Right ventricle myocardium inferior (tissue), 1 donor: ENCODE measurements at regions not wholly inside any gene's neighbourhood (a gene's known extent, or its start where the extent isn't known, plus 50 kb on each side); places are given as distances from the start of the nearest gene placed in this dataset.
"Not testable (repeated sequence)": the region's sequence is repeated elsewhere in the genome, so short reads cannot be mapped to it uniquely, and the experiment has no call there.

ENCODE experiments used
- ATAC-seq: fragments of 200-7000 bp; cut with Tn5 transposase; one replicate; pipeline ENCODE4 v1.9.1; 2020; ENCODE audit warnings: mild to moderate bottlenecking, moderate library complexity
- DNase-seq: peaks from one replicate; pipeline ENCODE4 v3.0.0; 2021; ENCODE audit errors: missing footprints
- intact Hi-C: fragments of 100-400 bp; cut with DNase I; formaldehyde crosslinking; loops from one replicate; pipeline ENCODE4 v1.11.0; 2022
- donor health status: DM: no; HTN: yes; CAD: no; lungs with severe emphysema.

GRCh38 chr13:83197316-83197715, 685.0 kb downstream of the SLITRK1 start:
- ATAC-seq: no peak
- no peak for DNase-seq
- intact Hi-C loops: no loop called here

GRCh38 chr13:83190020-83190419, 692.3 kb downstream of the SLITRK1 start:
- intact Hi-C loops: no loop called here
- ATAC-seq: no peak
- DNase-seq: no peak

- ATAC-seq (no peak), DNase-seq (no peak)
- intact Hi-C loops: no loop called here
These were observed 697.5 kb downstream of the SLITRK1 start for GRCh38 chr13:83184819-83185218.

- intact Hi-C loops: no loop called here
- DNase-seq (no peak), ATAC-seq (no peak)
These were observed 698.2 kb downstream of the SLITRK1 start for GRCh38 chr13:83184150-83184475.

GRCh38 chr13:83183439-83184149, 698.7 kb downstream of the SLITRK1 start:
- ATAC-seq (no peak), DNase-seq (no peak)
- intact Hi-C loops: no loop called here

- intact Hi-C loops: no loop called here
- DNase-seq (no peak), ATAC-seq (no peak)
These were observed 699.4 kb downstream of the SLITRK1 start for GRCh38 chr13:83182845-83183244.

- no peak for DNase-seq
- intact Hi-C loops: no loop called here
- no peak for ATAC-seq
These were observed 704.3 kb downstream of the SLITRK1 start for GRCh38 chr13:83178008-83178407.

GRCh38 chr13:83168590-83168989, 713.7 kb downstream of the SLITRK1 start:
- ATAC-seq: no peak
- no peak for DNase-seq
- intact Hi-C loops: no loop called here

GRCh38 chr13:83167203-83167602, 715.1 kb downstream of the SLITRK1 start:
- ATAC-seq (no peak), DNase-seq (no peak)
- intact Hi-C loops: no loop called here

- intact Hi-C loops: no loop called here
- no peak for DNase-seq
- no peak for ATAC-seq
These were observed 715.7 kb downstream of the SLITRK1 start for GRCh38 chr13:83166550-83166949.

- intact Hi-C loops: no loop called here
- DNase-seq: no peak
- ATAC-seq: no peak
These were observed 719.8 kb downstream of the SLITRK1 start for GRCh38 chr13:83162493-83162892.

GRCh38 chr13:83153848-83154247, 728.4 kb downstream of the SLITRK1 start:
- DNase-seq (no peak), ATAC-seq (no peak)
- intact Hi-C loops: no loop called here

GRCh38 chr13:83151308-83151660, 731.0 kb downstream of the SLITRK1 start:
- ATAC-seq (no peak), DNase-seq (no peak)
- intact Hi-C loops: no loop called here

GRCh38 chr13:83150616-83151307, 731.5 kb downstream of the SLITRK1 start:
- DNase-seq (no peak), ATAC-seq (no peak)
- intact Hi-C loops: no loop called here

- intact Hi-C loops: no loop called here
- no peak for ATAC-seq
- DNase-seq: no peak
These were observed 745.6 kb downstream of the SLITRK1 start for GRCh38 chr13:83136660-83137059.

GRCh38 chr13:83125791-83126190, 756.5 kb downstream of the SLITRK1 start:
- intact Hi-C loops: no loop called here
- ATAC-seq (no peak), DNase-seq (no peak)

GRCh38 chr13:83121896-83122295, 760.4 kb downstream of the SLITRK1 start:
- ATAC-seq (no peak), DNase-seq (no peak)
- intact Hi-C loops: no loop called here

- no peak for ATAC-seq
- DNase-seq: no peak
- intact Hi-C loops: no loop called here
These were observed 765.2 kb downstream of the SLITRK1 start for GRCh38 chr13:83117046-83117445.

GRCh38 chr13:83101574-83102247, 780.6 kb downstream of the SLITRK1 start:
- intact Hi-C loops, ATAC-seq, DNase-seq: not testable (repeated sequence)

- DNase-seq: no peak
- ATAC-seq: no peak
- intact Hi-C loops: no loop called here
These were observed 782.0 kb downstream of the SLITRK1 start for GRCh38 chr13:83100237-83100636.
